Ectodermal cell (in vitro differentiated cells): ENCODE measurements at regions not wholly inside any gene's neighbourhood (a gene's known extent, or its start where the extent isn't known, plus 50 kb on each side); places are given as distances from the start of the nearest gene placed in this dataset.

Experiments used
- H3K27ac ChIP-seq: 2 replicates; pipeline ENCODE4 v1.7.0; 2013; ENCODE audit warnings: mild to moderate bottlenecking, low read depth, low read length; ENCODE audit not compliant: insufficient read depth, poor library complexity, severe bottlenecking
- H3K27me3 ChIP-seq: 2 replicates; pipeline ENCODE4 v1.7.0; 2013; ENCODE audit warnings: mild to moderate bottlenecking, low read length; ENCODE audit not compliant: insufficient read depth, control insufficient read depth, poor library complexity, severe bottlenecking
- H3K36me3 ChIP-seq: one replicate; pipeline ENCODE4 v1.7.0; 2013; ENCODE audit warnings: low read length; ENCODE audit not compliant: control insufficient read depth, insufficient read depth
- H3K4me1 ChIP-seq: one replicate; pipeline ENCODE4 v1.7.0; 2013; ENCODE audit warnings: low read length; ENCODE audit not compliant: control insufficient read depth, insufficient read depth
- H3K4me3 ChIP-seq: 2 replicates; pipeline ENCODE4 v1.7.0; 2013; ENCODE audit warnings: low read depth, low read length, control low read depth; ENCODE audit not compliant: insufficient read depth
- H3K9me3 ChIP-seq: 2 replicates; pipeline ENCODE4 v1.7.0; 2013; ENCODE audit warnings: mild to moderate bottlenecking, low read length, moderate library complexity; ENCODE audit not compliant: control insufficient read depth
- WGBS, 2 experiments: methylation state at CpG; one replicate each; pipeline ENCODE4 v1.1.7; 2013; ENCODE audit warnings: missing lambda C conversion rate in 2 of 2; 5-methylcytosine and 5-hydroxymethylcytosine counted together

DNA sequence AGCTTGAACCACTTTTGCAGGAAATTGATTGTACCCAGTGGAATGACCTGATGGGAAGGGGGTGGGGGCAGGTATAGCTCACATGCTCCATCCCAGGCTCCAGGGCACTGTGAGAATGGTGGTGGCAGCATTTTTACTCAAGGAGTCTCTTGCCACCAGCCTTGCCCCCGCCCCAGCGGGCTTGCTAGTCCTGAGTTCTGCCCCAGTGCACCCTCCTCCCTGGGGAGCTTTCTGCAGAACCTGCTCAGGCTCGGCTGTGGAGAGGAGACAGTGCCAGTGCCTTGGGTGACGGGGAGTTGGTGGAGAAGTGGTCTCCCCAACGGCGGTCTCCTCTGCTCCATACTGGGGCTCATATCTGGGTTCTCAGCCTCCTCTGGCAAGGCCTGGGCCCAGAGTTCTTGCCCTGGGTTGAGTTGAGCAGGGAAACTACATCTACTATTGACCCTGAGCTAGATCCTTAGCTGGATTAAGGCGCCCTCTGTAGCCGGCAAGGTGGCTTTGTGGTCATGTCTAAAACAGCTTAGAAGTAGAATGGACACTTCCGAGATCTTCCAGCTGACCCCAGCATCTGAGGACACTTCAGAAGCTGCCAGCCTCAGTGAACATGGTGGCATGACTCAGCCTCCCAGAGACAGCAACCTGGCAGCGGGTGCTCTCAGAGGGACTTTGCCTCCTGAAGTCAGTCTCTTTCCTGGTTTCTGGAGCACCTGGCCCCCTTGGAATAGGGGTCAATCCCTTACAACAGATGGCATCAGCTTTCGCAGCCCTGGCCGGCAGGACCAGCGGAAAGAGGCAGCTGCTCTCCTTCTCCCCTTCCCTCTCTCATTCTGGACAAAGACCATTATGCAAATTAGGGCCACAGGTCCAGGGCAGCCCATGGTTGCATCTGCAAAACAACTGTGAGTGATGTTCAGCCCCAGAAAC lies 363.4 kb upstream of the MKI67 start:
- Histone ChIP-seq H3K36me3 (no peaks in the 10 kb centered on the region), H3K4me3 (no peak overlapping the region), H3K27me3 (no peaks in the 10 kb centered on the region), H3K4me1 (no peaks in the 10 kb centered on the region), H3K27ac (no peak overlapping the region), H3K9me3 (peaks cover 2% of the 10 kb centered on the region)
- WGBS, 2 experiments, result 92 to 94% methylated on average over 13 of the region's 13 CpGs

DNA sequence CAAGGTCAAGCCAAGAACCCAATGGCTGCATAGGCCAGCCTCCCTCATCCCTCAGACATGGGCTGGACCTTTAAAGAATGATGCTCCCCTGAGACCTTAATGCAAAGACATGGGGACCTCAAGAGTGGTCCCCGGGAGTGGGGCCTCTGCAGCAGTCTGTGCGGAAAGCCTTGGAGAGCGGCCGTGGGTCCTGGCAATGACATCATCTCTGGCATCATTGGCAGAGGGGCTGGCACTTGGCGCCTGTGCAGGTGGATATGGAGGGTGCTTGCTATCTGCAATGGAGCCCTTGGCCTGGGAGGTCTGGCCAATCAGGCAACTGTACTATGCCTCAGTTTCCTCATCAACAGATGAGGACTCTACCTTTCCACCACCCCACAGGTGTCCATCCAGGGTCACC lies 365.5 kb upstream of the MKI67 start:
- H3K4me3 ChIP-seq, result no peak overlapping the region
- no peaks in the 10 kb centered on the region for H3K27me3 ChIP-seq
- H3K27ac ChIP-seq, result no peak overlapping the region
- H3K36me3 ChIP-seq, result no peaks in the 10 kb centered on the region
- peaks cover 2% of the 10 kb centered on the region for H3K9me3 ChIP-seq
- H3K4me1 ChIP-seq, result no peaks in the 10 kb centered on the region
- WGBS, 2 experiments, result 93 to 94% methylated on average over 5 of the region's 5 CpGs

DNA sequence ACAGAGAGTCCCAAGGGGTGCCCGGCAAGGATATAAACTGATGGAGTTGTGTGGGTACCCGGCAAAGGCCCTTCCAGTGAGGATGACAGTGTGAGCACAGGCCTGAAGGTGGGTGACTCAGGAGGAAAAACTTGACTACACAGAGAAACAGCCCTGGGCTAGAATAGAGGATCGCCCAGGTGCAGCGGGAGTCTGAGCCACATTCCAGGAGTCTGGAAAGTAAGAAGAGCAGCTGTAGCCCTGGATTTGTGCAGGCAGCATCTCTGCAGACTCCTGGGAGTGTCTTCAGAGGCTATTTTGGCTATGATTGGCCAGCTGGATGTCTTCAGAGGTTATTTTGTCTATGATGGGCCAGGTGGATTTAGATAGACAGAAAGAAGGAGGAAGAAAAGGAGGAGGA lies 367.6 kb upstream of the MKI67 start:
- Histone ChIP-seq H3K27me3 (no peaks in the 10 kb centered on the region), H3K4me1 (no peaks in the 10 kb centered on the region), H3K27ac (no peak overlapping the region), H3K9me3 (no peaks in the 10 kb centered on the region), H3K4me3 (no peak overlapping the region), H3K36me3 (no peaks in the 10 kb centered on the region)
- 82 to 84% methylated on average over 4 of the region's 4 CpGs for WGBS, 2 experiments

DNA sequence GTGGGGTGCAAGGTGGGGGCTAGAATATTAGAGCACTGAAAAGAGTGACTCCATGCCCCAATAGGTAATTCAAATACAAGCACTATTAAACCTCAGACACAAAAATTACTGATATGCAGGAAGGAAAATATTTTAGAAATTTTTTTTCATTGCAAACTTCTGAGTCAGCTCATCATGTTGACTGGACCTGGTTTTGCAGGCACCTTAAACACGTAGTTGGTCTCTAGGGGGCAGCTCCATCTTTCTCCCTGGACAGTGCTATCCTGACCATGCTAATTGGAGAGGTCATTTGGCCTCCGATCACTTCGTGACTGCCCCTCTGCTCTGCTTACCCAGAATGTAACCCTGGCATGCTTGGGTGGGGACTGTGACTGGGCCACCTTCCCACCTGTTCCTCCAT lies 368.4 kb upstream of the MKI67 start:
- no peaks in the 10 kb centered on the region for H3K4me1 ChIP-seq
- H3K27me3 ChIP-seq, result no peaks in the 10 kb centered on the region
- WGBS, 2 experiments, result 70 to 82% methylated on average over 3 of the region's 3 CpGs
- H3K4me3 ChIP-seq, result no peak overlapping the region
- H3K27ac ChIP-seq, result no peak overlapping the region
- no peaks in the 10 kb centered on the region for H3K9me3 ChIP-seq
- no peaks in the 10 kb centered on the region for H3K36me3 ChIP-seq

DNA sequence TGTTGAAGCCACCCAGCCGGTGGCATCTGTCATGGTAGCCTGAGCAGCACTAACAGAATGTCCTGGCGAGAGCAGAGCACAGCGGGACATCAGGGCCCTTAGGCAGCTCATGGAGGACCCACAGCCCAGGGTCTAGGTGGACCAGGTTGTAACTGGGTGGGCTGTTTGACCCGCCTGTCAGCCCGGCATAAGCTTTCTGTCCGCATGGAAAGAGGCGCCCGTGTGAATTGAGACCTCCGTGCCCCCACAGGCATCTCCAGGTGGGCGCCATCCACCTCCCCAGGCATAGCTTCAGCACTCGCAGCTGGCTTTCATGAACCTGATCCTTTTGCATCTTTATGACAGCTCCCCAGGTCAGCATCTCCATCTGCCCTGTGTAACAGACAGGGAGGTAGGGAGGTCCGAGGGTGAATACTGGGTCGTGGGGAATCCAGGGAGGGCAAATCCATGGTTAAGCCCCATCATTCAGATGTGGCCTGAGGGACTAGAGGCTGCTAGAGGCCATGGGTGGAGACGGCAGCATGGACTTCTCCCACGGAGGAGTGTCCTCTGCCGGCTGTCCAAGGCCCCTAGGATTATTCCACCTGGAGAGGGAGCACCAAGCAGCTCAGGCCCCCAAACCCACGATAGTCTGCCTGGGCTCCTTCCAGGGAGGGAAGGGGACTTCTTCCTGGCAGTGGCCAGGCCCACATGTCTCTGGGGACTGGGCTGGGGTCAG lies 371.6 kb upstream of the MKI67 start:
- Histone ChIP-seq H3K27me3 (no peaks in the 10 kb centered on the region), H3K9me3 (no peaks in the 10 kb centered on the region), H3K4me1 (no peaks in the 10 kb centered on the region), H3K27ac (no peak overlapping the region), H3K4me3 (no peak overlapping the region), H3K36me3 (no peaks in the 10 kb centered on the region)
- 93 to 95% methylated on average over 17 of the region's 17 CpGs for WGBS, 2 experiments

DNA sequence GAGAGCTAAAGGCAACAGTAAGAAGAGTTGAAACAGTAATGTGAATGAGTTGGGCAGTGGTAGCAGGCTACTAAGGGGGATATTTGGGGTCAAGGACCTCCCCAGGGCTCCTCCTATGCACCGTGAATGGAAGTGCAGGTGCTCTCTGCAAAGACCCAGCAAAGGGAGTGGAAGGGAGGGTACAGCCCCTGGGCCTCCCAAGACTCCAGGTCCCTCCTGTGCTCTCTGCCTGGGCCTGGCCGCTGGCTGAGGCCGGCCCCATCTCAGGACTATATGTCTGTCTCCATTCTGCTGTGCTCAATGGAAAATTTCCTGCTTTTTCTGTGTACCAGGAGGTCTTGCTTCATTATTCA lies 372.1 kb upstream of the MKI67 start:
- Histone ChIP-seq H3K4me3 (no peak overlapping the region), H3K27ac (no peak overlapping the region), H3K27me3 (no peaks in the 10 kb centered on the region), H3K36me3 (no peaks in the 10 kb centered on the region), H3K9me3 (no peaks in the 10 kb centered on the region), H3K4me1 (no peaks in the 10 kb centered on the region)
- WGBS, 2 experiments, result 86% methylated on average over 3 of the region's 3 CpGs

DNA sequence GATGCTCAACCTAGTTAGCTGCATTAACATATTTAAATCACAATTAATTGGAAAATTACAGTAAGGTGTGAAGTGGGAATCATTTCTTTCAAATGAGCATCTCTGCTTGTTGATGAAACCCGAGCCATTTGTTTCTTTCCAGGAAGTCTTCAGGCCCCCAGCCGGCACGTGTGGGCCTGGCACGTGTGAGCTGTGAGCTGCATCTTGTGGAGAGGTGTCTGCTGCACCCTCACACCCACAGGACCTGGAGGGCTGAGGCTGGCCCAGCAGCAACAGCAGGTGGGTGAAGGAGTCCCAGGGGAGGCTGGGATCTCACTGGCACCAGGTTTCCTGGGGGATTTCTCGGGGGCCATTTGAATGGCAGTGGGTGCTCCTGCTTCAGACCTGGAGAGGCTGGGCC lies 372.5 kb upstream of the MKI67 start:
- Histone ChIP-seq H3K27ac (no peak overlapping the region), H3K4me1 (no peaks in the 10 kb centered on the region), H3K36me3 (no peaks in the 10 kb centered on the region), H3K4me3 (no peak overlapping the region), H3K27me3 (no peaks in the 10 kb centered on the region), H3K9me3 (no peaks in the 10 kb centered on the region)
- 71 to 72% methylated on average over 5 of the region's 5 CpGs for WGBS, 2 experiments

DNA sequence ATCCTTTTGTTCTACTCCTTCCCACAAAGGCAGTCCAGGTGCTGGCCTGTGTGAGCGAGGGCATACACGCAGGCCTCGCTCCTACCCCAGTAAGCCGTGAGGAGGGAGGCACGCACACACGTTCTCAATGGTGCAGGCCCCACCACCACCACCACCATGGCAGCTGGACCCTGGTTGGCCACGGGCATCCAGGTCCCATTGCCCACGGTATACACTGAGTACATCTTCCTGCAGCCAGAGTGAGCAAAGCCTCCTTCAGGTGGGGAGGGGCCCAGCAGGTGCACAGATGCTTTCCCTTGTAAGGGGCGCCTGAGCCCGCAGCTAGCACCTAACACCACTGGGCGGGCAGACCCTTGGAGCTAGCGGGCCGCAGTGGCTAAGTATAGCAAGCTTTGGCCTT lies 373.3 kb upstream of the MKI67 start:
- H3K27me3 ChIP-seq, result no peaks in the 10 kb centered on the region
- WGBS, 2 experiments, result 95% methylated on average over 13 of the region's 13 CpGs

DNA sequence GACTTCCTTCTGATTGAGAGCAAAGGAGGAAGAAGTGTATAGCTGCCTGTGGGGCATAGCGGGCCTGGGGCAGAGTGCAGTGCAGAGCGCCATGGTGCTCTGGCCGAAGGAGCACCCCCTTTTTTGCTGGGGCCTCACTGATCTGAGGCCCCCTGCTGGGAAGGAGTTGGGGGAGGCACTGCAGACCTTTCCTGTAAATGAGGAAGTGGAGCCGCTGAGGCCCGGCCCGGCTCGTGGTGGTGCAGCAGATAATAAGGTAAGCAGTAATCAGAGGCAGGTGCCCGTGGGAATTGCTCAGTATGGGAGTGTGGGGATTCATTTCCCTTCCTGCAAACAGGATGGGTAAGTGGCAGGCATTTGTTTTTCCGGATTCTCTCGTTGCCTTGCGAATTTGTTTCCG lies 373.7 kb upstream of the MKI67 start:
- peaks cover 2% of the 10 kb centered on the region for H3K4me1 ChIP-seq
- 94 to 95% methylated on average over 12 of the region's 12 CpGs for WGBS, 2 experiments
- H3K27me3 ChIP-seq, result no peaks in the 10 kb centered on the region
- H3K27ac ChIP-seq, result no peak overlapping the region
- no peak overlapping the region for H3K4me3 ChIP-seq
- no peaks in the 10 kb centered on the region for H3K9me3 ChIP-seq
- no peaks in the 10 kb centered on the region for H3K36me3 ChIP-seq

More for the DNA sequence above, 373.3 kb upstream of the MKI67 start:
- Histone ChIP-seq H3K27ac (no peak overlapping the region), H3K4me1 (no peaks in the 10 kb centered on the region), H3K36me3 (no peaks in the 10 kb centered on the region), H3K9me3 (no peaks in the 10 kb centered on the region), H3K4me3 (no peak overlapping the region)

DNA sequence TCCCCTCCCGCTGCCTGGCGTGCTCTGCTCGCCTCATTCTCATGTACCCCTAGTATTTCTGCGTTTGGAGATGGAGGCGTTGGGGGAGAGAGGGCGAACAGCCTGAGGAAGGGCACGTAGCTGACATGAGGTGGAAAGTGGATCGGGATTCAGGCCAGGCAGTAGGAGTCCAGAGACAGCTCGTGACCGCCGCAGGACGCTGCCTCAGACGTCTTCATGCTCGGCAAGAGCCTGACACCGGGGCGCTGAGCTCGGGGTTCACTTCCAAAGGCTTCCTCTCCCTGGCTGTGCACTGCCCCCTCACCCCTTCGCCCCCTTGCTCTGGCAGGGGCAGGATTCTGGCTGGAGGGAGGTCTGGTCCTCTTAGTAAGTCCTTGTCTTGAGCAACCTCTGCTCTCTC lies 374.4 kb upstream of the MKI67 start:
- H3K27ac ChIP-seq, result no peak overlapping the region
- H3K9me3 ChIP-seq, result no peaks in the 10 kb centered on the region
- no peaks in the 10 kb centered on the region for H3K36me3 ChIP-seq
- H3K4me1 ChIP-seq, result peaks cover 4% of the 10 kb centered on the region
- no peak overlapping the region for H3K4me3 ChIP-seq
- H3K27me3 ChIP-seq, result no peaks in the 10 kb centered on the region
- WGBS, 2 experiments, result 94 to 95% methylated on average over 18 of the region's 18 CpGs
